ENCODE measurements at regions not wholly inside any gene's neighbourhood (a gene's known extent, or its start where the extent isn't known, plus 50 kb on each side); places are given as distances from the start of the nearest gene placed in this dataset.
A peak's percentile ranks its signal among the peaks of the same experiment; 100 is the strongest.
"Not testable (repeated sequence)": the region's sequence is repeated elsewhere in the genome, so short reads cannot be mapped to it uniquely, and the experiment has no call there.

- no peak for DNase-seq
Observed at GRCh38 chr17:70517816-70518215, 348.5 kb downstream of the KCNJ2 start.

DNA sequence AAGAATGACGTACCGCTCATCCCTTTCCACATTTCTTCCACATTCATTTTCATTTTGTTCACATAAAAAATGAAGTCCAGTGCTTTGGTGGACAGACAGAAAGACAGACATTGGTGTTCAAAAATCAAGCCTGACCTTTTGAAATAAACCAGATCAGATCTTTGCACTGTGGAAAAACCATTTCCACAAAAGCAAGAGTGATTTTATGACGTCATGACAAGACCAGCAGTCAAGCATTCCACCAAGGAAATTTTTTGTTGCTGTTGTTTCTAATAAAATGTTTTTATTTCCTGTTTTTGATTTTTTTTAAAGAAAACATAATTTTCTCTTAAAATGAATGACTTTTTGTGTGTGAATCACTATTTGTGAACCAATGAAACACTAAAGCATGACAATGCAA is 350.0 kb downstream of the KCNJ2 start:
- DNase-seq, result no peak

GRCh38 chr17:70520447-70520846 is 351.1 kb downstream of the KCNJ2 start:
- DNase-seq, result no peak

DNA sequence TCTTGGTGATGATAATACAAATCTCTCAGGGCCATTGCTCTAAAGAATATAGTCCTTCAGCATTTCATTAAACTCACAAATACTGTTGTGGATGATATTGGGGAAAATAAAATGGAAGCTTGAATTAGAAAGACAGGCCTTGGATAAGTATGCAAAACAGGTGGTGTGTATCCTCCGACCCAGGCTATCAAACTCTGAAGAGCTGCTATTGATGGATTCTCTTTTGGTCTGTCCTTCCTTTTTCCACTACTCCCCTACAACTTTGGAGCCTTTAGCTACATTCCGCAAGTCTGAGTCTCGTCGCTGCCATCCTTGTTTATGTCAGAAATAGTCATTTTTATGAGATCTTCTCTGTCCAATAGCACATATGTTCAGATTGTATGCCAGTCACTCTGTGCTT is 351.6 kb downstream of the KCNJ2 start:
- DNase-seq, result no peak

GRCh38 chr17:70521821-70522256 is 352.5 kb downstream of the KCNJ2 start:
- DNase-seq, result peak in 6 of 56 donors; percentile 2 to 42 (median 7)

GRCh38 chr17:70523426-70523825 is 354.1 kb downstream of the KCNJ2 start:
- no peak for DNase-seq

GRCh38 chr17:70525035-70525434 is 355.7 kb downstream of the KCNJ2 start:
- not testable (repeated sequence) for DNase-seq

DNA sequence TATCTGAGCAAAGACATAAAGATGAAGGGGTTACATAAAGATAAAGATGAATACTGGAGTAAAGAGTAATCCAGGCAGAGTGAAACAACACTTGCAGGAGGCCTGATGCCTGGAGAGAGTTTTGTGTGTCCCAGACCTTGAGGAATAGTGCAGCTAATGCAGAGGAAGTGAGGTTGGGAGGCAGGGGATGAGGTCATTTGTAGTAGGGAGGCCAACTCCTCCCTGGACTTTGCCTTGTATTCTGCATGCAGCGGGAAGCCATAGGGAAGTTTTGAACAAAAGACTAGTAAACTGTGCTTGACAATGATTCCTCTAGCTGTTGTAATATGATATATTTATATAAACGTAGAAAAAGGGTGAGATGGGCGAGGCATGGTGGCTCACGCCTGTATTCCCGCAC is 356.6 kb downstream of the KCNJ2 start:
- DNase-seq, result no peak

DNA sequence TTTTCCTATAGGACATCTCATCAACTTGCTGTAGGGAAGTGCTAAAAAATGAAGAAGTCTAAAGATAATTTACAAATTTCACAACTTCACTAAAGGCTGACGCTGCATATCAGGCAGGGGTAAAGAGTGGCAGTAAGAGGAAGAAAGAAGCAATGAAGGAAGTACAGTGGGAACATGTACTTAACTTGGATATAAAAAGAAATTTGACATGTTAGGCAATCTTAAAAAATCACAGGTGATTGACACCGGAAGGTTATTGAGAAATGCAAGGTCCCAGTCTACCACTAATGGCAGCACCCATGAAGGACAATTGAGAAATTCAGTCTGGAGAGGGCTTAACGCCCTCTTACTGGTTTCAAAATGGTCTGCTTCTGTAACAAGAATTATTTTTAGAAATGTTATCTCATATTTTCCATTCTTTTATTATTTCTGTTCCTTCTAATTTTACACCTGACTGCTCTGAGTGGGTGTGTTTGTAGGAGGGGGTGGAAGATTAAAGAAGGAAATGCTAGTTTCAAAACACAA is 358.1 kb downstream of the KCNJ2 start:
- no peak for DNase-seq

- DNase-seq, result no peak
Observed at GRCh38 chr17:70533427-70533826, 364.1 kb downstream of the KCNJ2 start.

DNA sequence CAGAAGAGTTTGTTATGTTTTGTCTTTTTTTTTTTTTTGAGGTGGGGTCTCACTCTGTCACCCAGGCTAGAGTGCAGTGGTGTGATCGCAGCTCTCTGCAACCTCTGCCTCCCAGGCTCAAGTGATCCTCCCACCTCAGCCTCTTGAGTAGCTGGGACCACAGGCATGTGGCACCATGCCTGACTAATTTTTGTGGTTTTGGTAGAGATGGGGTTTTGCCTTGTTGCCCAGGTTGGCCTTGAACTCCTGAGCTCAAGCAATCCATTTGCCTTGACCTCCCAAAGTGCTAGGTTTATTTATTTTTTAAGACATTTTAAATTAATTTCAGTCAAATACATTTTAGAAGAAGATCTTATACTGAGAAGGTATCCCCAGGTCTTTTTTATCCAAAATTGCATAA is 366.7 kb downstream of the KCNJ2 start:
- no peak for DNase-seq

DNA sequence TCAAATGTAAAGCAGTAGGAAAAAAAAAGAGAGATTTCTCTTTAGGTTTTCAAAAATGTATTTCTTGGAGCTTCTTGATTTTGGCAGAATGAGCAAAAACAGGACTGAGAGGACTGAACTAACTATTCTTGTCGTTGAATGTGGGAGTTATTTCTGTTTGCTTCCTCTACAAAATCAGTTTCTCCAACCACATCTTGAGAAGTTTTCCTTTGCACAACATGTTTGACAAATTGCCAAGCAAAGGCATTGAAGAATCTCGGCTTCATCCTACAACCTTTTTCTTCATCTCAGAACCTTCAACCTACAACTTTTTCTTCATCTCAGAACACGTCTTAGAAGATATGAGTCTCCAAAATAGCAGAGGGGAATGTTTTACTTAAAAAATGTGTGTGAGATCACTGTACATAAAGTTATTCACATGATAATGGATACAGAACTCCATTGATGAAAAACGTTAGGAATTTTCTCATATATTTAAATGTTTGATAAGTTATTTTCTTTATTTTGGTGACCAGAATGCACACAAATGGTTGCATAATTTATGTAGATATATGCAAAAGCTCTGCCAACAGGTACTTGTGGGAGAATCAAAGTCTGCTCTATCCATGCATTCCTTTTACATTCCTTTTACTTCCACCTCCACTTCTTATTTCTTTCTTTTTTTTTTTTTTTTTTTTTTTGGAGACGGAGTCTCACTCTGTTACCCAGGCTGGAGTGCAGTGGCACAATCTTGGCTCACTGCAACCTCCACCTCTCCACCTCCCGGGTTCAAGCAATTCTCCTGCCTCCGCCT is 370.0 kb downstream of the KCNJ2 start:
- no peak for DNase-seq

DNA sequence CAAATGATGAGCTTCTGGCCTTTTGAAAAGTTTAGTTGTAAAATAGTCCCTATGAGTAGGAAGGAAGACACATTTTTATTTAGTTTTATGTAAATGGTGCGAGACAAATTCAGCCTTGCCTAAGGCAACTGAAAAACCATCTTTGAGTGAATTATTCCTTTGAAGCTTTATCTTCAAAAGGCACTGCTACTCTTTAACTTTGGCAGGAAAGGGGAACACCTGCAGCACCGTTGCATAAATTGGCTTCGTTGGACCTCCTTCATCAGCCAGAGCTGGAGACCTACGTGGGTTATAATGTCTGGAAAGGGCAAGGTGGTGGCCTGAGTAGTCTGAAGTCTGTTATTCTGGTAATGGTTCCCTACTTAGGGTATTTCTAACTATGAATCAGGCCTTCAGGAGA is 373.5 kb downstream of the KCNJ2 start:
- DNase-seq, result no peak

- DNase-seq, result no peak
Observed at GRCh38 chr17:70544317-70544716, 375.0 kb downstream of the KCNJ2 start.

- peak in 11 of 56 donors; percentile 0 to 57 (median 11) for DNase-seq
Observed at GRCh38 chr17:70552230-70552981, 383.1 kb downstream of the KCNJ2 start.

DNA sequence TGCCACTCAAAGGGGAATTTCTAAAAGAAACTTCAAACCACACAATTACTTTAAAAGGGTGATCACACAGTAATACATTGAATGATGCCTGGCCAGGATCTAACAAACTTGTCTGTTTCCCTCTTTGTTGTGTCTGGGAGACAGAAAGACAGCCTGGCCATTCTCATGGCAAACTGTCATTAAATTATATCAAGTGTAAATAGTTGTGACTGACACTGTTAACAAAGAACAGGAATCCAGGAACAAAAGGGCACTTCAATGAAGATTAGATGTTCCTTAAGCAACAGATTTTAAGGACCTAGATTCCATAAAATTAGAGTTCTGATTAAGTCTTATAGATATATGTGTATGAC is 383.6 kb downstream of the KCNJ2 start:
- no peak for DNase-seq

DNA sequence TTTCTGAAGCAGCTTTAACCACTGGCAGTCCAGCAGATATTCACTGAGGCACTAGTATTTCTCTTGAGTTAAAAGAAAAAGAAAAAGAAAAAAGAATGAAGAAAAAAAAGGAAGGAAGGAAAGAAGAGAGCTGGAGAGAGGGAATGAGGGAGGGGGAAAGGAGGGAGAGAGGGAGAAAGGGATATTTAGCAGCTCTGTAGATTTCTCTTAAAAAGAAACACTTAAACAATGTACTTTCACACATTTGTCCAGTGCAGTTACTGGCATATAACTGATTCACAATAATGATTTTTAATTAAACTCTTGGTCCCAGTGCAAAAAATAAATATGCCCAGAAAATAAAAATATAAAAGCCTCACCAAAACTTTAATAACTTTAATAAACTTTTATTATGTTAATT is 386.4 kb downstream of the KCNJ2 start:
- DNase-seq, result no peak

DNA sequence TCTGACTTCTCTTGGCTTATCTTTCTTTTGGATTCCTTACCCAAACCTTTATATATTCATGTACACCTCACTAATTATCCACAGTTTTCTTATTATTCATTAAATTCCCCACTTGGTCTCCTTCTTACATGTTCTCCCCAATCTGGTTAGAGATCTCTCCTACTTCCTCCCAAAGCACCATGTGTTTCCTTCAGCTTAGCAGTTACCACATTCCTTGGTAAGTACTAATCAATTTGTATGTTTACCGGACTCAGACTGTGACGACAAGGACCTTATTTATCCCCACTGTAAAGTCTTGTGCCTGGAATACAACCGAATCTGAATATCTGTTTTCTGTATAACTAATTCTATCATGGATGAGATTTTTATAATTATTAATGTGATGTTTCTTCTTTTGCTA is 389.5 kb downstream of the KCNJ2 start:
- no peak for DNase-seq

GRCh38 chr17:70560471-70560870 is 391.1 kb downstream of the KCNJ2 start:
- no peak for DNase-seq

DNA sequence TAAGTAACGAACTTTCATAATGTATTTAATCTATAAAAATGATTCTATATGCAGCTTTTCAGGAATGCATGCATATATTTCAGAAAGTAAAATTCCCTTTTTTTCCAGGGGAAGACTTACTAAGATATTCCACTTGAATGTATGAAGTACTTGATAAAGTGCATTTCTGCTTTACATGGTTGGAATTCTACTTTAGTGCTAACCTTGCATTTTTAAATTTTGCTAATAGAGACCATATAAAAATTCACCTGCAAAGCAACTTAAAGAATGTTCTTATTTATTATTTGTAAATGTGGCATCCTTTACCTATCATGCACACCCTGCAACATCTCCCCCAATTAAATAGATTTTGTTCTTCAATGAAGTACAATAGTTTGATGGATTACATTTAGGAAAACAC is 392.8 kb downstream of the KCNJ2 start:
- no peak for DNase-seq

- peak in 1 of 56 donors; percentile 20 for DNase-seq
Observed at GRCh38 chr17:70563281-70563820, 394.0 kb downstream of the KCNJ2 start.

DNA sequence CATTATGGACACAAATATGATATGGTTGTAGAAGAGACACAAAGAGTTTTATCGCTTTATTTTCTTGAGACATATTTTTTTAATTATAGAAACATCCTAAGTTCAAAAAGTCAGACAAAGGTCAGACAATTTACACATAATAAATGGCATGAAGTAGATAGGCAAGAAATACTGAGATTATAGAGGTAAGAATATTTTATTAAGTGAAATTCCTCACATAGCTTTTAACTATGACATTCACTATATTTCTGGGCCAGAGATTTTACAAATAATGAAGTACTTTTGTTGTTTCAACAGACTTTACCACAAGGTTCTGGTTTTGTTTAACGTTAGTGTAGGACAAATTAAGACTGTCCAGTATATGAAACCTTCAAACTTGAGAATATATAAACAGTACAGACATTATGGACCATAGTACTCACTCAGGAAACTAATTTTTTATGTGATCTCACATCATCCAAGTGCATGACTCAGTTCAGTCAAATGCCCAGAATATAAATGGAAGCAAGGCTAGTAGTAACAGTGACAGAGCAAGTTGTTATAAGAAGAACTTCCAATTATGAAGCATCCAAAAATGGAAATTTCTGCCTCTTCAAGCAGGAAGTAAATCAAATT is 394.8 kb downstream of the KCNJ2 start:
- no peak for DNase-seq
